ENCODE measurements at regions not wholly inside any gene's neighbourhood (a gene's known extent, or its start where the extent isn't known, plus 50 kb on each side); places are given as distances from the start of the nearest gene placed in this dataset.

- Mint-ChIP-seq H3K4me3 (no peak overlapping the region), H3K27ac (no peak overlapping the region), H3K27me3 (peaks cover 2% of the 10 kb centered on the region), H3K36me3 (no peaks in the 10 kb centered on the region), H3K4me1 (ENCODE audit: low read depth) (no peaks in the 10 kb centered on the region), H3K9me3 (ENCODE audit: low read depth) (no peaks in the 10 kb centered on the region)
Measured at GRCh38 chr6:137434640-137435039, 59.6 kb downstream of the OLIG3 start.

GRCh38 chr6:137432054-137432611 is 62.1 kb downstream of the OLIG3 start:
- Mint-ChIP-seq H3K4me3 (no peak overlapping the region), H3K27ac (no peak overlapping the region), H3K4me1 (ENCODE audit: low read depth) (no peaks in the 10 kb centered on the region), H3K27me3 (peaks cover 5% of the 10 kb centered on the region), H3K36me3 (no peaks in the 10 kb centered on the region), H3K9me3 (ENCODE audit: low read depth) (no peaks in the 10 kb centered on the region)

DNA sequence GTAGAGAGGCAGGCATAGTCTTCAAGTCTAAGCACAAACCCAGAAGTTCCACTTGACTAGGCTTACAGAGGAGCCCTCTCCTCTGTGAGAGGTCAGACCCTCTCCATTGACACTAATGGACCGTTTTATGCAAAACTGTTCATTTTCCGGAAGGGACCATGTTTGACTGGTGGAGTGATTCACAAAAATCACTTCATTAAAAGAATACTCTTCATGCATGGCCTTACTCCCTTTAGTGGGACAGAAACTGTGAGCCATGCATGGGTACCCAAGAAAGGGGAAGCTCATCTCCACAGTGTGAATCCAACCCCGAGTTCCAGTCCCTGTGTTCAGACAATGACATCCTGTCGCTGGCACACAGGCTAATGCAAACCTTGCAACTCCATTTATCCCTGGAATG is 63.2 kb downstream of the OLIG3 start:
- H3K27me3 Mint-ChIP-seq: peaks cover 5% of the 10 kb centered on the region
- no peaks in the 10 kb centered on the region for H3K9me3 Mint-ChIP-seq (ENCODE audit: low read depth)
- H3K4me3 Mint-ChIP-seq: no peak overlapping the region
- H3K4me1 Mint-ChIP-seq (ENCODE audit: low read depth): no peaks in the 10 kb centered on the region
- H3K36me3 Mint-ChIP-seq: no peaks in the 10 kb centered on the region
- H3K27ac Mint-ChIP-seq: no peak overlapping the region

GRCh38 chr6:137427656-137428290 is 66.4 kb downstream of the OLIG3 start:
- Mint-ChIP-seq H3K9me3 (ENCODE audit: low read depth) (no peaks in the 10 kb centered on the region), H3K4me1 (ENCODE audit: low read depth) (peaks cover 22% of the 10 kb centered on the region), H3K27ac (no peak overlapping the region), H3K4me3 (no peak overlapping the region), H3K27me3 (peaks cover 5% of the 10 kb centered on the region), H3K36me3 (no peaks in the 10 kb centered on the region)

DNA sequence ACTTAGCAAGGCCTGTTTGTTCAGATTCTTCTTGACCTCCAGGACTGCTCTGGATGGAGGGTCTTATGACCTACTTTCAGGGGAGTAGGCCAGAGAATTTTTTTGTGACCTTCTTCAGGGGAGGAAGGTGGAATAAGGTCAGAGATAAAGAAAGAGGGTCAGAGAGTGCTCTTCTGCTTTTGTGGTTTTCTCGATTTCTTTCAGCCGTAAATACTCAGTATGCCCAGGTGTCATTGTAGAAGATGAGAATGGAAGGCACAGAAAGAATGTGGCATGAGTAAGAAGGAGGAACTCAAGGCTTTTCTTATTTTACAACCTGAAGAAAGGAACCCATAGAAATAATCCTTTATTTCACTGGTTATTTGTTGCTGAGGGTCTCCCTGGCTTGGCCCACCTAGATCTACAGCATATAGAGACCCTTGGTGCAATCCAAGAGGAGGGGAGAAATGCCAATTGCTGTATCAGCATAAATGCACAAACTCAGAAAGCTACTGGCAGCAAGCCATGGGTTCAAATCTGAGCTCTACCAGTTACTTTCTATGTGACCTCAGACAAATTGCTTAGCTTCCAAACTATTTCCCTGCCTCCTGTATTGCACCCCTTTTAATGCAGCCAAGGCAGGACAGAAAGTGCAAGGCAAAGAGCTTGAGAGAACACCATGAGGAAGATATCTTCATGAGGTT is 68.0 kb downstream of the OLIG3 start:
- Mint-ChIP-seq H3K27ac (no peak overlapping the region), H3K4me1 (ENCODE audit: low read depth) (peaks cover 22% of the 10 kb centered on the region), H3K4me3 (no peak overlapping the region), H3K9me3 (ENCODE audit: low read depth) (no peaks in the 10 kb centered on the region), H3K27me3 (peaks cover 5% of the 10 kb centered on the region), H3K36me3 (no peaks in the 10 kb centered on the region)

DNA sequence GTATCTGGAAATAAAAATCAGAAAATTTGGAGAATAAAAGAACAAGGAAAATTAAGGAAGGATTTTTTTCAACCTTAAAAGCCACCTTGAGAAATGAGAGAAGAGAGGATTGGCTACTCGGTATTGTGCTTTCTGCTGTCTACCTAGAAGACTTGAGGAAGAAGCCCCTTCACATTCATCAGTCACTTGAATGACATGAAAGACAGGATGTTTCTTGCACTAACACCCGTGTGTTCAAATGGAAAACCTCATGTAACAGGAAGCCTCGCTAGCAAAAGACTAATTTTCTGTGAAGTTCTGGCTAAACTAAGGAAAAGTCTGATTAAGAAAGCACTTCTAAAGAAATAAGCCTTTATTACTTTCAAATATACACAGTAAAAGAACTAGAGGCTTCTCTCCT is 69.9 kb downstream of the OLIG3 start:
- H3K36me3 Mint-ChIP-seq: no peaks in the 10 kb centered on the region
- no peaks in the 10 kb centered on the region for H3K9me3 Mint-ChIP-seq (ENCODE audit: low read depth)
- H3K27me3 Mint-ChIP-seq: no peaks in the 10 kb centered on the region
- no peak overlapping the region for H3K27ac Mint-ChIP-seq
- H3K4me1 Mint-ChIP-seq (ENCODE audit: low read depth): peaks cover 22% of the 10 kb centered on the region
- no peak overlapping the region for H3K4me3 Mint-ChIP-seq

GRCh38 chr6:137423451-137424168 is 70.6 kb downstream of the OLIG3 start:
- Mint-ChIP-seq H3K36me3 (no peaks in the 10 kb centered on the region), H3K27me3 (no peaks in the 10 kb centered on the region), H3K4me1 (ENCODE audit: low read depth) (peaks cover 22% of the 10 kb centered on the region), H3K27ac (no peak overlapping the region), H3K4me3 (no peak overlapping the region), H3K9me3 (ENCODE audit: low read depth) (no peaks in the 10 kb centered on the region)

DNA sequence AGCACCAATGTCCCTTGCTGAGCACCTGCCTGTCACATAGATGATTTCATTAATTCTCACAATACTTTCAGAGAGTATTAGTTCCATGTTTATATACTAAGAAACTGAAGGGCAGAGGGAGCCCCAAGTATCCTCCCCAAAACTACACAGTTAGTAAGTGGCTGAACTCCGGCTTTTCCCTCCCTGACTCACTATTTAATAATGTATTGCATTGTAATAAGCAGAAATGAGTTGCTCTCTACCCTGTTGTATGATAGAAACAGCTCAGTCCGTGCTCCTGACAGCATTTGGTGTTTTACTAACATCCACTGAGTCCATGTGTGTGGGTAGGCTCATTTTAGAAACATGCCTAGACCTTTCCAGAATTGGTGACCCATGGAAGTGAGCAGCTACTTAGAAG is 76.8 kb downstream of the OLIG3 start:
- no peaks in the 10 kb centered on the region for H3K9me3 Mint-ChIP-seq (ENCODE audit: low read depth)
- H3K4me1 Mint-ChIP-seq (ENCODE audit: low read depth): peaks cover 11% of the 10 kb centered on the region
- no peaks in the 10 kb centered on the region for H3K36me3 Mint-ChIP-seq
- H3K4me3 Mint-ChIP-seq: no peak overlapping the region
- no peaks in the 10 kb centered on the region for H3K27me3 Mint-ChIP-seq
- no peak overlapping the region for H3K27ac Mint-ChIP-seq

- no peaks in the 10 kb centered on the region for H3K9me3 Mint-ChIP-seq (ENCODE audit: low read depth)
- H3K4me3 Mint-ChIP-seq: no peak overlapping the region
- no peak overlapping the region for H3K27ac Mint-ChIP-seq
- H3K27me3 Mint-ChIP-seq: no peaks in the 10 kb centered on the region
- H3K4me1 Mint-ChIP-seq (ENCODE audit: low read depth): peaks cover 11% of the 10 kb centered on the region
- H3K36me3 Mint-ChIP-seq: no peaks in the 10 kb centered on the region
Measured at GRCh38 chr6:137416376-137417109, 77.7 kb downstream of the OLIG3 start.

GRCh38 chr6:137415834-137416190 is 78.4 kb downstream of the OLIG3 start:
- H3K4me1 Mint-ChIP-seq (ENCODE audit: low read depth): peaks cover 11% of the 10 kb centered on the region
- no peak overlapping the region for H3K27ac Mint-ChIP-seq
- H3K9me3 Mint-ChIP-seq (ENCODE audit: low read depth): no peaks in the 10 kb centered on the region
- no peaks in the 10 kb centered on the region for H3K27me3 Mint-ChIP-seq
- H3K36me3 Mint-ChIP-seq: no peaks in the 10 kb centered on the region
- peak overlapping the region; percentile 86 for H3K4me3 Mint-ChIP-seq

DNA sequence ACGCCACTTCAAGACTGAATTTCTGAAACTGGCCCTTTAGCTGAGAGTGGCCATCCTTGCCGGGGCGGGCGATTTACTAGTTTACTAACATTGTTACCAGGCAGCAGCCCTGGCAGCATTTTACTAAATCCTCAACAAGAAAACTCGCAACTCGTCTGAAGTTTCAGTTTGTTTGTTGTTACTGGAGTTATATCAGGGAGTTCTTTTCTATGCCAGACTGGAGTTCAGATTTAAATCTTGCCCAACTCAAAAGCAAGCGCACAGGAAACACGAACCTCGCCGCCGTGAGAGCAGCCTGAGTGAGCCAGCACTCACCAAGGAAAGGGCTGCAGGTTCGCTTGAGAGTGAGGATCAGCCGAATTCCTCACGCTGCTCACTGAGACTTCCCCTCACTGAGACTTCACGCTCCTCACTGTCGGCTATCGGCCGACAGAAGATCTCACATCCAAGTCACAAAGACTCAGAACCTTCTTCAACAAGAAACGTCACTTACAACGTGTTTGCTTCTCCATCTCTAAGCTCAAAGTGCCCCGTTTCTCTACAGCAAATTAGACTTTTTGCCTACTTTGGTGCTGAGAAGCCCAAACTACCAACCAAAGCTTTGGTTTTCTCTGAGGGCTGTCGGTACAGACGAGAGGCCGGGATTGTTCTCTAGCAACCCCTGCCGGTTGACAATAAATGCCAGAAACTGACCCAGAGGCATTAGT is 78.9 kb downstream of the OLIG3 start:
- H3K27ac Mint-ChIP-seq: no peak overlapping the region
- H3K9me3 Mint-ChIP-seq (ENCODE audit: low read depth): no peaks in the 10 kb centered on the region

DNA sequence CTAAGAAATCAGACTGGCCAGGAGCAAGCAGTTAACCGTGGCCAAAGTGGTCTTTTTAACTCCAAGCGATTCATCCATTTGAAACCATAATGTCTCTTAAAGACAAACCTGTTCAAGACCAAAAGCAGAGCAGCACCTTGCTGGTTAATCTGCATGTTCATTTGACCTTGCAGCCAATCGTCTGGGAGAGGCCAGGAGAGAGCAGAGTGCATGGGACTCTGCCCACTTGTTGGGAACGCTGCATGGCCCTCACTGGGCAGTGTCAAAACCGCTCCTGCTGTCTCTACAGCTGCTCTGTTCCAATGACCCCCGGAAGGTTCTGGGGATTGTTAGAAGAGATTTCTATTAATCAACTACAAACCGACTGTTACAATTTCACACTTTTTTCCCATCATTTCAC is 79.6 kb downstream of the OLIG3 start:
- peak overlapping the region; percentile 86 for H3K4me3 Mint-ChIP-seq
- H3K27me3 Mint-ChIP-seq: no peaks in the 10 kb centered on the region
- H3K27ac Mint-ChIP-seq: no peak overlapping the region
- no peaks in the 10 kb centered on the region for H3K9me3 Mint-ChIP-seq (ENCODE audit: low read depth)
- H3K36me3 Mint-ChIP-seq: no peaks in the 10 kb centered on the region
- H3K4me1 Mint-ChIP-seq (ENCODE audit: low read depth): peaks cover 11% of the 10 kb centered on the region

More for the DNA sequence above, 78.9 kb downstream of the OLIG3 start:
- peak overlapping the region; percentile 86 for H3K4me3 Mint-ChIP-seq
- H3K27me3 Mint-ChIP-seq: no peaks in the 10 kb centered on the region
- H3K36me3 Mint-ChIP-seq: no peaks in the 10 kb centered on the region
- peaks cover 11% of the 10 kb centered on the region for H3K4me1 Mint-ChIP-seq (ENCODE audit: low read depth)

GRCh38 chr6:137413482-137413881 is 80.7 kb downstream of the OLIG3 start:
- Mint-ChIP-seq H3K4me1 (ENCODE audit: low read depth) (peaks cover 11% of the 10 kb centered on the region), H3K27me3 (no peaks in the 10 kb centered on the region), H3K9me3 (ENCODE audit: low read depth) (no peaks in the 10 kb centered on the region), H3K27ac (no peak overlapping the region), H3K36me3 (no peaks in the 10 kb centered on the region), H3K4me3 (no peak overlapping the region)

DNA sequence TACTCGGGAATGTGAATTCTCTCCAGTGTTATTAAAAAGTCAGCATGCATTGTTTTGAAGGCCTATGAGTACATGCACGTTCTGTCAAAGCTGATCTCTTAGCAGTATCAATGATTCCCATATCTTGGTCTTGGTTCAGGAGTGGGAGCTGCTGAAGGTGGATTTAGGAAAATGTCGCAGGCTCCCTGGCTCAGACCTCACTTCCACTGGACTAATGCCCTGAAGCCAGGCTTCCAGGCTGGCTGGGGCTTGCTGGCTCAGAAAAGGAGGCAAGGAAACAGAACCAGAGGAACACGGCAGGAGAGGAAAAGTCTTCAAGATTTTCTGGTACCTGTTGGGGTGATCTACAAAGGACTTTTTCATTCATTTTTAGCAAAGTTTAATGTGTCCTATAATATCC is 81.6 kb downstream of the OLIG3 start:
- Mint-ChIP-seq H3K4me1 (ENCODE audit: low read depth) (peaks cover 11% of the 10 kb centered on the region), H3K36me3 (no peaks in the 10 kb centered on the region), H3K4me3 (no peak overlapping the region), H3K27ac (no peak overlapping the region), H3K27me3 (no peaks in the 10 kb centered on the region), H3K9me3 (ENCODE audit: low read depth) (peaks cover 5% of the 10 kb centered on the region)
